Testis (tissue), 2 donors: ENCODE measurements at regions not wholly inside any gene's neighbourhood (a gene's known extent, or its start where the extent isn't known, plus 50 kb on each side); places are given as distances from the start of the nearest gene placed in this dataset.

Experiments
- POLR2A ChIP-seq: fragments of 450-650 bp; IDR thresholded peaks from one replicate; pipeline ENCODE4 v1.6.1; 2017; ENCODE audit warnings: antibody characterized with exemption, mild to moderate bottlenecking, moderate library complexity
- TF ChIP-seq, protein P1 (sequence below), 3 experiments: fragments of 450-650 bp in 2 of 3; fragments of 200-600 bp in 1 of 3; sonication (generic) in 1 of 3; IDR thresholded peaks; one replicate each; pipeline ENCODE4 v1.5.1; 2016 to 2019; ENCODE audit warnings: antibody characterized with exemption in 3 of 3, mild to moderate bottlenecking in 2 of 3, moderate library complexity in 1 of 3

DNA sequence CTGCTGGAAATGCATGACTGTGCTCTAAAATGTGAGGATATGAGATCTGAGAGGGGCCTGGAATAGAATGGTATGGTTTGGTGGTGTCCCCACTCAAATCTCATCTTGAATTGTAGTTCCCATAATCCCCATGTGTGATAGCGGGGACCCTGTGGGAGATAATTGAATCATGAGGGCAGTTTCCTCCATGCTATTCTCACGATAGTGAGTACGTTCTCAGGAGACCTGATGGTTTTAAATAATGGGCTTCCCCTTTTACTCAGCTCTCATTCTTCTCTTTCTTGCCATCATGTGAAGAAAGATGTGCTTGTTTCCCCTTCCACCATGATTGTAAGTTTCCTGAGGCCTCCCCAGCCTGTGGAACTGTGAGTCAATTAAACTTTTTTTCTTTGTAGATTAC is 133.6 kb upstream of the ADAMTS16 start:
- TF ChIP-seq POLR2A, result no peak
- TF ChIP-seq, protein P1, sequence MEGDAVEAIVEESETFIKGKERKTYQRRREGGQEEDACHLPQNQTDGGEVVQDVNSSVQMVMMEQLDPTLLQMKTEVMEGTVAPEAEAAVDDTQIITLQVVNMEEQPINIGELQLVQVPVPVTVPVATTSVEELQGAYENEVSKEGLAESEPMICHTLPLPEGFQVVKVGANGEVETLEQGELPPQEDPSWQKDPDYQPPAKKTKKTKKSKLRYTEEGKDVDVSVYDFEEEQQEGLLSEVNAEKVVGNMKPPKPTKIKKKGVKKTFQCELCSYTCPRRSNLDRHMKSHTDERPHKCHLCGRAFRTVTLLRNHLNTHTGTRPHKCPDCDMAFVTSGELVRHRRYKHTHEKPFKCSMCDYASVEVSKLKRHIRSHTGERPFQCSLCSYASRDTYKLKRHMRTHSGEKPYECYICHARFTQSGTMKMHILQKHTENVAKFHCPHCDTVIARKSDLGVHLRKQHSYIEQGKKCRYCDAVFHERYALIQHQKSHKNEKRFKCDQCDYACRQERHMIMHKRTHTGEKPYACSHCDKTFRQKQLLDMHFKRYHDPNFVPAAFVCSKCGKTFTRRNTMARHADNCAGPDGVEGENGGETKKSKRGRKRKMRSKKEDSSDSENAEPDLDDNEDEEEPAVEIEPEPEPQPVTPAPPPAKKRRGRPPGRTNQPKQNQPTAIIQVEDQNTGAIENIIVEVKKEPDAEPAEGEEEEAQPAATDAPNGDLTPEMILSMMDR (IDR thresholded peaks at IDR 0.05), result no peak
